ENCODE measurements at regions not wholly inside any gene's neighbourhood (a gene's known extent, or its start where the extent isn't known, plus 50 kb on each side); places are given as distances from the start of the nearest gene placed in this dataset.

- BruUV-seq (replicated peaks): no TSS peak
- no CpG with 5 or more reads among the region's 2 CpGs for WGBS, 2 experiments (ENCODE audit: extremely low coverage in 2 of 2, insufficient read length in 1 of 2)
- DNase-seq: no peak
- no peaks in the 10 kb centered on the region for H3K79me1 ChIP-seq (ENCODE audit: low read depth in 1 of 2, low read length in 2 of 2)
- no peak overlapping the region for H3K4me3 ChIP-seq (ENCODE audit: insufficient read depth, low read depth, low read length)
- no peak overlapping the region for H2AK9ac ChIP-seq (replicated peaks; ENCODE audit: low read depth, low read length, poor library complexity)
- no peak overlapping the region for H4K5ac ChIP-seq (ENCODE audit: low read depth, low read length)
- H3K56ac ChIP-seq (ENCODE audit: extremely low read depth, insufficient read depth, low read length): no peak overlapping the region
- H2BK20ac ChIP-seq (ENCODE audit: low read depth, low read length): no peak overlapping the region
- intact Hi-C loops (cut with micrococcal nuclease): no loop called here
- no peaks in the 10 kb centered on the region for H4K20me1 ChIP-seq (ENCODE audit: insufficient read depth, low read length)
- H3K14ac ChIP-seq (replicated peaks; ENCODE audit: low read depth, low read length): no peak overlapping the region
- no peaks in the 10 kb centered on the region for H3K36me3 ChIP-seq (ENCODE audit: control insufficient read depth, insufficient read depth, low read length)
- no peak overlapping the region for H2BK5ac ChIP-seq (ENCODE audit: low read depth, low read length, poor library complexity, severe bottlenecking)
- CTCF ChIA-PET: interaction anchor here (0.6 kb wide), 1 partner anchor 35 kb away, joined by 4 read pairs; no protein-coding TSS in a partner anchor
- POLR2A ChIA-PET (ENCODE audit: unreplicated experiment): no interaction called here
- no peak overlapping the region for H2BK120ac ChIP-seq (ENCODE audit: low read depth, low read length)
- no peak overlapping the region for H3K9ac ChIP-seq (ENCODE audit: low read depth, low read length)
- H2BK15ac ChIP-seq (ENCODE audit: low read depth, low read length): no peak overlapping the region
- no peak overlapping the region for H3K23ac ChIP-seq (ENCODE audit: low read depth, low read length)
- no peaks in the 10 kb centered on the region; the same call in 1 of the 2 replicates for H3K27me3 ChIP-seq (ENCODE audit: control insufficient read depth, insufficient read depth, low read length)
- H3K9me1 ChIP-seq (ENCODE audit: insufficient read depth, low read length): no peaks in the 10 kb centered on the region
- H3K4me2 ChIP-seq (ENCODE audit: low read depth, low read length): no peak overlapping the region
- no peaks in the 10 kb centered on the region for H3K9me3 ChIP-seq (ENCODE audit: control insufficient read depth, insufficient read depth, low read length)
- no peak overlapping the region for H2AK5ac ChIP-seq (ENCODE audit: low read depth, low read length)
- ATAC-seq (ENCODE audit: low read depth): no peak
- no peaks in the 10 kb centered on the region for H3K4me1 ChIP-seq (ENCODE audit: control insufficient read depth, insufficient read depth, low read length)
- no peak overlapping the region for H4K8ac ChIP-seq (ENCODE audit: low read depth in 2 of 2, low read length in 2 of 2)
- H3K4ac ChIP-seq (ENCODE audit: low read depth, low read length): no peak overlapping the region
- in situ Hi-C loops (cut with MboI; ENCODE audit: low sequenced_read_pairs): loop anchor here (10.0 kb wide), 1 partner anchor 417 kb away; no protein-coding TSS in a partner anchor
- TF ChIP-seq FOS (IDR thresholded peaks at IDR 0.05; ENCODE audit: low read depth, low read length) (no peak), ELK1 (IDR thresholded peaks at IDR 0.05; ENCODE audit: borderline replicate concordance, low read depth, low read length) (no peak), MXI1 (IDR thresholded peaks at IDR 0.05; ENCODE audit: borderline replicate concordance, low read depth, low read length) (no peak)
- dilution Hi-C loops (cut with HindIII; ENCODE audit: low sequenced_read_pairs, unreplicated experiment): no loop called here
- no peak overlapping the region for H4K91ac ChIP-seq (ENCODE audit: insufficient read depth, low read depth, low read length)
- no peak overlapping the region for H3K18ac ChIP-seq (ENCODE audit: low read depth, low read length)
- H2AFZ ChIP-seq (replicated peaks; ENCODE audit: low read length, poor library complexity): no peak overlapping the region
- no peak overlapping the region for H3K27ac ChIP-seq (ENCODE audit: insufficient read depth, low read length)
These were observed 254.0 kb upstream of the DMRT1 start for GRCh38 chr9:587527-587926.

Measured in IMR-90 (cell line).